Transverse colon (tissue), 4 donors: ENCODE measurements at regions not wholly inside any gene's neighbourhood (a gene's known extent, or its start where the extent isn't known, plus 50 kb on each side); places are given as distances from the start of the nearest gene placed in this dataset.

Experiments
- DNase-seq: peaks from one replicate; pipeline ENCODE4 v3.0.0-alpha.2; 2019
- H3K27ac ChIP-seq, 4 donors: fragments of 200-600 bp; sonication (generic); 2 replicates each; pipeline ENCODE4 v1.5.1; 2016 to 2018; ENCODE audit warnings: inconsistent platforms in 4 of 4
- H3K27me3 ChIP-seq: fragments of 200-600 bp; sonication (generic); 2 replicates; pipeline ENCODE4 v1.5.1; 2017; ENCODE audit warnings: inconsistent platforms
- H3K36me3 ChIP-seq, 4 donors: fragments of 200-600 bp; sonication (generic); 2 replicates each; pipeline ENCODE4 v1.5.1; 2017 to 2019; ENCODE audit warnings: inconsistent platforms in 4 of 4
- H3K4me1 ChIP-seq, 4 donors: fragments of 200-600 bp; sonication (generic); 2 replicates each; pipeline ENCODE4 v1.5.1; 2017 to 2020; ENCODE audit warnings: inconsistent platforms in 4 of 4
- H3K4me3 ChIP-seq, 4 donors: fragments of 200-600 bp; sonication (generic); 1 replicate in 1 of 4; 2 replicates in 3 of 4; pipeline versions ENCODE4 v1.5.1 to v1.6.1; 2017 to 2019; ENCODE audit warnings: inconsistent platforms in 4 of 4
- H3K9me3 ChIP-seq, 2 donors: fragments of 200-600 bp; sonication (generic); 2 replicates each; pipeline ENCODE4 v1.5.1; 2017 to 2019; ENCODE audit warnings: inconsistent platforms in 2 of 2
- EP300 ChIP-seq: sonication (generic); formaldehyde crosslinking; IDR thresholded peaks from one replicate; pipeline ENCODE4 v1.6.1; 2017; ENCODE audit warnings: antibody characterized with exemption, low read depth
- POLR2A ChIP-seq: fragments of 450-650 bp; IDR thresholded peaks from one replicate; pipeline ENCODE4 v1.6.1; 2016; ENCODE audit warnings: antibody characterized with exemption, mild to moderate bottlenecking, moderate library complexity
- POLR2AphosphoS5 ChIP-seq, 3 donors: sonication (generic); formaldehyde crosslinking; IDR thresholded peaks; one replicate each; pipeline ENCODE4 v1.6.1; 2016; ENCODE audit warnings: antibody characterized with exemption in 3 of 3
- WGBS, 2 donors: methylation state at CpG; one replicate each; pipeline ENCODE4 v1.1.5; 2018; ENCODE audit warnings: low coverage in 1 of 2; 5-methylcytosine and 5-hydroxymethylcytosine counted together
- in situ Hi-C, 4 donors: fragments of 200-750 bp; cut with MboI; loops; one replicate each; pipeline versions ENCODE4 v1.15.0 to v1.15.1; 2017; ENCODE audit warnings: low sequenced_read_pairs in 3 of 4, low pct_ligation_motif_present in 1 of 4, low pct_unique_long_range_greater_than_20kb in 1 of 4
- intact Hi-C: fragments of 100-400 bp; cut with DNase I; formaldehyde crosslinking; loops from one replicate; pipeline ENCODE4 v1.15.1; 2023; ENCODE audit warnings: low total_unique reads
- TF ChIP-seq, protein P1 (sequence below), 5 experiments: fragments of 200-600 bp in 3 of 5; fragments of 450-650 bp in 2 of 5; sonication (generic) in 3 of 5; IDR thresholded peaks; 1 replicate in 2 of 5; 2 replicates in 3 of 5; pipeline ENCODE4 v1.5.1; 2016 to 2017; ENCODE audit warnings: antibody characterized with exemption in 5 of 5, inconsistent platforms in 3 of 5, mild to moderate bottlenecking in 2 of 5, moderate library complexity in 1 of 5

DNA sequence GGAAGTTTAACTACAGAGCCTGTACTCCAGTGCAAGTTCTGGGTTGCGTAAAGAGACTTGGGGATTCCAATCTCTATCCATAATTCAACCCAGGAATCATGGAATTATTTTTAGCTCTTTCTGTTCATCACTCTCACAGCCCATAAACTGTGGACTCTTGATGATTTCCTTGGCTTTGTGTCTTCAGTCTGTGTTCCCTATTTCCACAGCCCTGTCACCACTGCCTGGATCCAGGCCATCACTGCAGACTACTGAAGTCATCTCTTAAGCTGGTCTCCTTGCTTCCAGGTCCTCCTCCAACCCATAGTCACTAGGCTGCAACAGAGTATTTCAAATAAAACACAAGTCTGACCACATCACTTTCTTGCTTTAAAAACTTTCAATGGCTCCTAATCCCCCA lies 211.7 kb downstream of the PLK2 start:
- Histone ChIP-seq H3K36me3 (no peaks in the 10 kb centered on the region), H3K4me3 (no peak overlapping the region), H3K27ac (no peak overlapping the region), H3K9me3 (no peaks in the 10 kb centered on the region), H3K4me1 (no peaks in the 10 kb centered on the region), H3K27me3 (no peaks in the 10 kb centered on the region)
- no peak for DNase-seq
- no peak for TF ChIP-seq EP300
- intact Hi-C loops = no loop called here
- 92% methylated on average over 1 of the region's 1 CpG for WGBS, 2 donors
- in situ Hi-C loops = no loop called here

DNA sequence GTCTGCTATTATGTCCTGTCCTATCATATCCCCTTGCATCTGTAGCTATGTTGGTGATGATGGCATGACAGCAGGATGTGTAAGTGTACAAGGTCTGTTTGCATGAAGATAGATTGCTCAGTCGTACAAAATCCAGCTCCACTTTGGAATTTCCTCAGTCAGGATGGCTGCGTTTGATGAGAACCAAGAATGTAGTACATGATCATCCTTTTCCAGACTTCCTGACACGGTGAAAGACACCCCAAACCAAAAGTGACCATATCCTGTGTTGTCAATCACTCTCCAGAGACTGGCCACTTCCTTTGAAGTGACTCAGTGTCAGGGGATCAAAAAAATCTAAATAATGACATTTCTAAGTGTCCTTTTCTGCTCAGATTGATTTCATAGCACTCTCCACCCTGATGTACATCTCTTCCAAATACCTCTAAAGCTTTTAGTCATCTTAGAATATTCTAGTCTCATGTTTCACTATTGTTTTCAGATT lies 213.4 kb downstream of the PLK2 start:
- no peak for DNase-seq
- Histone ChIP-seq H3K9me3 (no peaks in the 10 kb centered on the region), H3K27ac (no peak overlapping the region), H3K36me3 (no peaks in the 10 kb centered on the region), H3K27me3 (no peaks in the 10 kb centered on the region), H3K4me1 (no peaks in the 10 kb centered on the region), H3K4me3 (no peak overlapping the region)
- no peak for TF ChIP-seq POLR2AphosphoS5 (IDR thresholded peaks at IDR 0.05)
- TF ChIP-seq, protein P1, sequence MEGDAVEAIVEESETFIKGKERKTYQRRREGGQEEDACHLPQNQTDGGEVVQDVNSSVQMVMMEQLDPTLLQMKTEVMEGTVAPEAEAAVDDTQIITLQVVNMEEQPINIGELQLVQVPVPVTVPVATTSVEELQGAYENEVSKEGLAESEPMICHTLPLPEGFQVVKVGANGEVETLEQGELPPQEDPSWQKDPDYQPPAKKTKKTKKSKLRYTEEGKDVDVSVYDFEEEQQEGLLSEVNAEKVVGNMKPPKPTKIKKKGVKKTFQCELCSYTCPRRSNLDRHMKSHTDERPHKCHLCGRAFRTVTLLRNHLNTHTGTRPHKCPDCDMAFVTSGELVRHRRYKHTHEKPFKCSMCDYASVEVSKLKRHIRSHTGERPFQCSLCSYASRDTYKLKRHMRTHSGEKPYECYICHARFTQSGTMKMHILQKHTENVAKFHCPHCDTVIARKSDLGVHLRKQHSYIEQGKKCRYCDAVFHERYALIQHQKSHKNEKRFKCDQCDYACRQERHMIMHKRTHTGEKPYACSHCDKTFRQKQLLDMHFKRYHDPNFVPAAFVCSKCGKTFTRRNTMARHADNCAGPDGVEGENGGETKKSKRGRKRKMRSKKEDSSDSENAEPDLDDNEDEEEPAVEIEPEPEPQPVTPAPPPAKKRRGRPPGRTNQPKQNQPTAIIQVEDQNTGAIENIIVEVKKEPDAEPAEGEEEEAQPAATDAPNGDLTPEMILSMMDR (IDR thresholded peaks at IDR 0.05) = no peak
- TF ChIP-seq EP300 = no peak
- TF ChIP-seq POLR2A = no peak
- intact Hi-C loops = no loop called here
- 76 to 80% methylated on average over 1 to 3 of the region's 3 CpGs for WGBS, 2 donors
- in situ Hi-C loops = no loop called here

DNA sequence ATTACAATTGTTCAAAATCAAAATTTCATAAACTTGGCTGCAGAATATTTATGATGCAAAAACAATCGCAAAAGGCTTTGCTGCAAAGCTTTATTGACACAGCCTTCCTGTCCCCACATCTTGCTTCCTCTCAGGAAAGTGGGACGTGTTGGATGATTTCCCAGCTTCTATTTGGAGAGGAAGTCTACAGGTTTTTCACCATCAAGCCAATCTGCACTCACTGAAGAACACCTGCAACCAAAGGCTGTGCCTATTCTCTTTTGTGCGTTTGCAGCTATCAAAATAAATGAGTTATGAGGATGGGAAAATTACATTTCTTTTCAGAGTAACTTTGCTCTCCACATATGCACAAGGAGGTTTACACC lies 214.4 kb downstream of the PLK2 start:
- DNase-seq = no peak
- H3K4me3 ChIP-seq = no peak overlapping the region
- H3K27me3 ChIP-seq = no peaks in the 10 kb centered on the region
- H3K36me3 ChIP-seq = no peaks in the 10 kb centered on the region
- 17 to 33% methylated on average over 2 to 3 of the region's 3 CpGs for WGBS, 2 donors
- no peaks in the 10 kb centered on the region for H3K4me1 ChIP-seq
- TF ChIP-seq POLR2AphosphoS5 (IDR thresholded peaks at IDR 0.05) (no peak), EP300 (no peak), POLR2A (no peak)
- TF ChIP-seq, protein P1 (IDR thresholded peaks at IDR 0.05) = no peak
- H3K9me3 ChIP-seq = no peaks in the 10 kb centered on the region
- in situ Hi-C loops = no loop called here
- intact Hi-C loops = no loop called here
- no peak overlapping the region for H3K27ac ChIP-seq

DNA sequence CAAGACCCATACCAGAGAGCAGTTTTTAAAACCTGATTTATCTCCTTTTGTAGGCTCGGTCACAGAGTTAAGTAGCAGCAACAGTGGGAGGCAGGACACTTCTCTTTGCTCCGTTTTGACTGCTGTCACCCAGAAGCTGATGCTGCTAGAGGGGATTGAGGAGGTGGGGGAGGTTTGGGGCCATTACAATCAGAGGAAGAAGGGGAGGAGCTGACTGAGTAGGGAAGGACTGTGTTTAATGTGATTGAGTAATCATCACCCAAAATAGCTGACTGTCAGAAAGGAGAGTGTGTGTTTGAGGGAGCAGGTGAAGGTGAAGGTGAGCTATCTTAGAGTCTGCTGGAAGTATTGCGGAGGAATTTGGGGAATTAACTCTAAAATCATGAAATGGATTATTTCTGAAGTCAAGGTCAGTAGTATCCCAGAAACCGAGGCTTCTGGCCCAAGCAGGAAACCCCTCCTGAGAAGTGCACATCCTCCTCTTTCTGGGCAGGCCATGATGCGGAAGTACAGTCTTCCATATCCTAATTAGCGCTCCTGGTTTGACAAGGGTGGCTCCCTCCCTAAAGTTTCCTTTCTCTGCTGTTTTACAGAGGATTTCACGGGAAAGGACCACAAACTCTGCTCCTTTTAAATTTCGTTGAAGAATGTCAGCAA lies 214.9 kb downstream of the PLK2 start:
- DNase-seq = no peak
- no peaks in the 10 kb centered on the region for H3K36me3 ChIP-seq
- H3K27ac ChIP-seq = no peak overlapping the region
- H3K9me3 ChIP-seq = no peaks in the 10 kb centered on the region
- in situ Hi-C loops = no loop called here
- no peaks in the 10 kb centered on the region for H3K27me3 ChIP-seq
- no peak overlapping the region for H3K4me3 ChIP-seq
- 52 to 65% methylated on average over 6 to 8 of the region's 8 CpGs for WGBS, 2 donors
- no peaks in the 10 kb centered on the region for H3K4me1 ChIP-seq
- intact Hi-C loops = no loop called here
- TF ChIP-seq EP300 (no peak), POLR2A (no peak), POLR2AphosphoS5 (IDR thresholded peaks at IDR 0.05) (no peak)

DNA sequence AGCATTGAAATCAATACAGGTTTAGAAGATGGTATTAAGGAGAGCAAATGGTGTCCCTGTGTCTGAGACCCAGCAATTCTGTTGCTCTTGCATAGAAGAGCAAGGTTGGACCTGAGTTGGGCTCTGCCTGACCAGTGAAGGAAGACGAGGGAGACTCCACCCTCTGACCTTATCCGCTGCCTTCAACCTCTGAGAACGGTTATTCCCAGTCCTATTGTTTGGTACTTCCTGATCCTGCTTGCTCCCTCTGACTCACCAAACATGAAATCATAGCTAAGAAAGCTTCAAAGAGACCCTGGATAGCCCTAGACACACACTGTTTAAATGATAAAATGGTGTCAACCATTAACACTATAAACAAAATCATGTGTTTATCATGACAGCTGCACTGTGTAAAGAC lies 218.5 kb downstream of the PLK2 start:
- TF ChIP-seq POLR2A (no peak), POLR2AphosphoS5 (IDR thresholded peaks at IDR 0.05) (no peak), EP300 (no peak)
- TF ChIP-seq, protein P1 (IDR thresholded peaks at IDR 0.05) = no peak
- intact Hi-C loops = no loop called here
- no peak for DNase-seq
- Histone ChIP-seq H3K27me3 (no peaks in the 10 kb centered on the region), H3K27ac (no peak overlapping the region), H3K4me3 (no peak overlapping the region), H3K36me3 (no peaks in the 10 kb centered on the region), H3K4me1 (no peaks in the 10 kb centered on the region), H3K9me3 (no peaks in the 10 kb centered on the region)
- in situ Hi-C loops = no loop called here
- 75 to 84% methylated on average over 3 of the region's 3 CpGs for WGBS, 2 donors
